OCI-LY3 (cell line): ENCODE measurements at regions not wholly inside any gene's neighbourhood (a gene's known extent, or its start where the extent isn't known, plus 50 kb on each side); places are given as distances from the start of the nearest gene placed in this dataset.

Experiments used
- CTCF ChIP-seq: fragments of 200-600, 300-600 bp; sonication (generic); IDR thresholded peaks from 2 replicates; pipeline ENCODE4 v1.5.1; 2014; ENCODE audit warnings: antibody characterized with exemption, low read length, low read depth
- EZH2phosphoT487 ChIP-seq: fragments of 200-600 bp; shearing (Covaris generic); IDR thresholded peaks from 2 replicates; pipeline ENCODE4 v1.6.1; 2018; ENCODE audit warnings: antibody characterized with exemption, mixed run types, low read depth

- TF ChIP-seq CTCF (no peak), EZH2phosphoT487 (no peak)
Observed at GRCh38 chr5:5021436-5021835, 118.7 kb upstream of the ADAMTS16 start.
